ENCODE measurements at regions not wholly inside any gene's neighbourhood (a gene's known extent, or its start where the extent isn't known, plus 50 kb on each side); places are given as distances from the start of the nearest gene placed in this dataset.

- Histone ChIP-seq H2BK15ac (ENCODE audit: low read length) (no peak overlapping the region), H3K9me3 (ENCODE audit: insufficient read depth in 2 of 2, low read depth in 1 of 2, low read length in 1 of 2) (no peaks in the 10 kb centered on the region), H2BK120ac (replicated peaks; ENCODE audit: low read depth, low read length) (no peak overlapping the region), H3K23ac (ENCODE audit: insufficient read length) (no peak overlapping the region), H2BK12ac (ENCODE audit: low read depth, low read length) (no peak overlapping the region), H3K18ac (ENCODE audit: extremely low read depth, low read length) (no peak overlapping the region), H3K79me2 (ENCODE audit: control insufficient read depth in 1 of 2, insufficient read depth in 2 of 2, low read length in 2 of 2) (no peaks in the 10 kb centered on the region), H3K56ac (replicated peaks; ENCODE audit: insufficient read length, low read depth, low read length) (no peak overlapping the region), H3K27ac (ENCODE audit: low read depth, low read length) (no peak overlapping the region), H4K8ac (ENCODE audit: extremely low read depth, insufficient read depth, low read length) (no peak overlapping the region), H2BK20ac (ENCODE audit: low read length) (no peak overlapping the region), H3K4me2 (ENCODE audit: insufficient read depth in 1 of 2, low read depth in 2 of 2, low read length in 2 of 2) (no peak overlapping the region), H2AK5ac (ENCODE audit: low read depth, low read length) (no peak overlapping the region), H3K4me1 (replicated peaks in 1 of 4; ENCODE audit: control insufficient read depth in 3 of 4, insufficient read depth in 4 of 4, low read length in 3 of 4) (no peaks in the 10 kb centered on the region), H3K14ac (ENCODE audit: insufficient read length) (no peak overlapping the region), H2BK5ac (ENCODE audit: low read depth, low read length) (no peak overlapping the region), H4K91ac (replicated peaks; ENCODE audit: insufficient read length, low read length) (no peak overlapping the region), H3K36me3 (ENCODE audit: control insufficient read depth in 2 of 4, insufficient read depth in 4 of 4, low read length in 3 of 4) (no peaks in the 10 kb centered on the region), H3K4me3 (ENCODE audit: extremely low read depth in 1 of 4, insufficient read depth in 2 of 4, low read depth in 3 of 4, low read length in 4 of 4) (no peak overlapping the region), H3K79me1 (ENCODE audit: low read depth, low read length) (no peaks in the 10 kb centered on the region), H3K23me2 (ENCODE audit: low read depth, low read length) (no peaks in the 10 kb centered on the region), H3K27me3 (replicated peaks in 1 of 4; ENCODE audit: control insufficient read depth in 3 of 4, extremely low read depth in 1 of 4, insufficient read depth in 3 of 4, low read length in 3 of 4) (no peaks in the 10 kb centered on the region), H2AFZ (ENCODE audit: low read length) (no peak overlapping the region), H4K20me1 (replicated peaks in 1 of 2; ENCODE audit: control insufficient read depth in 1 of 2, insufficient read depth in 2 of 2, low read length in 2 of 2) (no peaks in the 10 kb centered on the region), H4K5ac (ENCODE audit: insufficient read length, low read depth, low read length) (no peak overlapping the region), H3K9ac (replicated peaks in 1 of 4; ENCODE audit: extremely low read depth in 1 of 4, low read depth in 3 of 4, low read length in 3 of 4) (no peak overlapping the region), H3K4ac (replicated peaks; ENCODE audit: insufficient read length, low read depth, low read length) (no peak overlapping the region)
- ChIA-PET CTCF (ENCODE audit: partially characterized antibody) (no interaction called here), POLR2A (ENCODE audit: partially characterized antibody) (no interaction called here)
- DNase-seq (ENCODE audit: low read depth in 1 of 2, low spot score in 2 of 2): no peak
- WGBS, 2 experiments (ENCODE audit: extremely low coverage in 1 of 2, insufficient coverage in 1 of 2, insufficient read length in 1 of 2, insufficient replicate concordance in 2 of 2, low coverage in 1 of 2, low lambda C conversion rate in 2 of 2, missing lambda C conversion rate in 1 of 2): 83% methylated on average over 2 of the region's 2 CpGs; no CpG with 5 or more reads in 1 of the 2 experiments
- no peak for FAIRE-seq
- TF ChIP-seq TCF12 (IDR thresholded peaks at IDR 0.05; ENCODE audit: low read depth, low read length) (no peak), EGR1 (IDR thresholded peaks at IDR 0.05; ENCODE audit: borderline replicate concordance, low read depth, low read length) (no peak), BRCA1 (IDR thresholded peaks at IDR 0.05; ENCODE audit: low read depth, low read length) (no peak), E2F6 (IDR thresholded peaks at IDR 0.05) (no peak), RFX5 (IDR thresholded peaks at IDR 0.05; ENCODE audit: borderline replicate concordance, low read depth, low read length) (no peak), CREB1 (IDR thresholded peaks at IDR 0.05) (no peak), RAD21 (IDR thresholded peaks at IDR 0.05 in 1 of 2, conservative IDR thresholded peaks at IDR 0.05 in 1 of 2; ENCODE audit: low read depth in 2 of 2, low read length in 2 of 2) (no peak), SIRT6 (IDR thresholded peaks at IDR 0.05; ENCODE audit: low read length) (no peak)
These were observed 518.2 kb upstream of the SEMA3D start for GRCh38 chr7:85705076-85705475.

Data from H1 (cell line).